Breast epithelium (tissue), 4 donors: ENCODE measurements at regions not wholly inside any gene's neighbourhood (a gene's known extent, or its start where the extent isn't known, plus 50 kb on each side); places are given as distances from the start of the nearest gene placed in this dataset.

Experiments used
- DNase-seq, 2 donors: peaks; one replicate each; pipeline ENCODE4 v3.0.0-alpha.2; 2019; ENCODE audit warnings: low spot score in 2 of 2
- H3K27ac ChIP-seq, 2 donors: fragments of 200-600 bp; sonication (generic) in 1 of 2; one replicate each; pipeline ENCODE4 v1.5.1; 2016 to 2019; ENCODE audit warnings: mild to moderate bottlenecking in 1 of 2
- H3K27me3 ChIP-seq, 2 donors: fragments of 200-600 bp; sonication (generic) in 1 of 2; one replicate each; pipeline versions ENCODE4 v1.5.1 to v1.6.0; 2017 to 2019; ENCODE audit warnings: control low read depth in 1 of 2, mild to moderate bottlenecking in 1 of 2
- H3K36me3 ChIP-seq: fragments of 200-600 bp; one replicate; pipeline ENCODE4 v1.5.1; 2019
- H3K4me1 ChIP-seq, 2 donors: fragments of 200-600 bp; sonication (generic); one replicate each; pipeline ENCODE4 v1.5.1; 2016 to 2019; ENCODE audit warnings: control low read depth in 1 of 2
- H3K4me3 ChIP-seq, 3 donors: fragments of 200-600 bp; sonication (generic); 1 replicate in 2 of 3; 2 replicates in 1 of 3; pipeline ENCODE4 v1.5.1; 2016 to 2019; ENCODE audit warnings: mild to moderate bottlenecking in 3 of 3, moderate library complexity in 2 of 3
- H3K9me3 ChIP-seq, 2 donors: fragments of 200-600 bp; sonication (generic) in 1 of 2; one replicate each; pipeline ENCODE4 v1.5.1; 2016 to 2019; ENCODE audit warnings: control low read depth in 1 of 2
- POLR2A ChIP-seq: fragments of 450-650 bp; IDR thresholded peaks from one replicate; pipeline ENCODE4 v1.6.1; 2016; ENCODE audit warnings: antibody characterized with exemption, mild to moderate bottlenecking, moderate library complexity
- POLR2AphosphoS5 ChIP-seq, 3 donors: sonication (generic); formaldehyde crosslinking; IDR thresholded peaks; one replicate each; pipeline ENCODE4 v1.6.1; 2017; ENCODE audit warnings: antibody characterized with exemption in 3 of 3
- intact Hi-C: fragments of 100-400 bp; cut with DNase I; formaldehyde crosslinking; loops from one replicate; pipeline ENCODE4 v1.15.1; 2023; ENCODE audit warnings: low total_unique reads
- TF ChIP-seq, protein P1 (sequence below), 3 donors: fragments of 450-650 bp; IDR thresholded peaks; one replicate each; pipeline ENCODE4 v1.5.1; 2016 to 2017; ENCODE audit warnings: antibody characterized with exemption in 3 of 3, mild to moderate bottlenecking in 3 of 3, moderate library complexity in 3 of 3

GRCh38 chr6:134819236-134819635 lies 130.7 kb downstream of the ALDH8A1 start:
- no peaks in the 10 kb centered on the region for H3K9me3 ChIP-seq
- no peaks in the 10 kb centered on the region for H3K36me3 ChIP-seq
- no peak overlapping the region for H3K4me3 ChIP-seq
- TF ChIP-seq, protein P1, sequence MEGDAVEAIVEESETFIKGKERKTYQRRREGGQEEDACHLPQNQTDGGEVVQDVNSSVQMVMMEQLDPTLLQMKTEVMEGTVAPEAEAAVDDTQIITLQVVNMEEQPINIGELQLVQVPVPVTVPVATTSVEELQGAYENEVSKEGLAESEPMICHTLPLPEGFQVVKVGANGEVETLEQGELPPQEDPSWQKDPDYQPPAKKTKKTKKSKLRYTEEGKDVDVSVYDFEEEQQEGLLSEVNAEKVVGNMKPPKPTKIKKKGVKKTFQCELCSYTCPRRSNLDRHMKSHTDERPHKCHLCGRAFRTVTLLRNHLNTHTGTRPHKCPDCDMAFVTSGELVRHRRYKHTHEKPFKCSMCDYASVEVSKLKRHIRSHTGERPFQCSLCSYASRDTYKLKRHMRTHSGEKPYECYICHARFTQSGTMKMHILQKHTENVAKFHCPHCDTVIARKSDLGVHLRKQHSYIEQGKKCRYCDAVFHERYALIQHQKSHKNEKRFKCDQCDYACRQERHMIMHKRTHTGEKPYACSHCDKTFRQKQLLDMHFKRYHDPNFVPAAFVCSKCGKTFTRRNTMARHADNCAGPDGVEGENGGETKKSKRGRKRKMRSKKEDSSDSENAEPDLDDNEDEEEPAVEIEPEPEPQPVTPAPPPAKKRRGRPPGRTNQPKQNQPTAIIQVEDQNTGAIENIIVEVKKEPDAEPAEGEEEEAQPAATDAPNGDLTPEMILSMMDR (IDR thresholded peaks at IDR 0.05), result no peak
- TF ChIP-seq POLR2A (no peak), POLR2AphosphoS5 (IDR thresholded peaks at IDR 0.05) (no peak)
- intact Hi-C loops, result no loop called here
- no peak overlapping the region for H3K27ac ChIP-seq
- no peaks in the 10 kb centered on the region for H3K27me3 ChIP-seq
- no peak for DNase-seq
- H3K4me1 ChIP-seq, result no peaks in the 10 kb centered on the region

GRCh38 chr6:134817448-134817847 lies 132.5 kb downstream of the ALDH8A1 start:
- no peak overlapping the region for H3K27ac ChIP-seq
- no peaks in the 10 kb centered on the region for H3K27me3 ChIP-seq
- H3K36me3 ChIP-seq, result no peaks in the 10 kb centered on the region
- intact Hi-C loops, result no loop called here
- H3K4me1 ChIP-seq, result no peaks in the 10 kb centered on the region
- TF ChIP-seq POLR2A (no peak), POLR2AphosphoS5 (IDR thresholded peaks at IDR 0.05) (no peak)
- TF ChIP-seq, protein P1 (IDR thresholded peaks at IDR 0.05), result no peak
- no peak for DNase-seq
- no peak overlapping the region for H3K4me3 ChIP-seq
- H3K9me3 ChIP-seq, result no peaks in the 10 kb centered on the region

GRCh38 chr6:134816780-134817179 lies 133.1 kb downstream of the ALDH8A1 start:
- no peak overlapping the region for H3K4me3 ChIP-seq
- no peak for DNase-seq
- H3K27ac ChIP-seq, result no peak overlapping the region
- H3K27me3 ChIP-seq, result no peaks in the 10 kb centered on the region
- H3K4me1 ChIP-seq, result no peaks in the 10 kb centered on the region
- TF ChIP-seq POLR2A, result no peak
- TF ChIP-seq, protein P1 (IDR thresholded peaks at IDR 0.05), result no peak
- no peak for TF ChIP-seq POLR2AphosphoS5 (IDR thresholded peaks at IDR 0.05)
- intact Hi-C loops, result no loop called here
- H3K36me3 ChIP-seq, result no peaks in the 10 kb centered on the region
- H3K9me3 ChIP-seq, result no peaks in the 10 kb centered on the region

DNA sequence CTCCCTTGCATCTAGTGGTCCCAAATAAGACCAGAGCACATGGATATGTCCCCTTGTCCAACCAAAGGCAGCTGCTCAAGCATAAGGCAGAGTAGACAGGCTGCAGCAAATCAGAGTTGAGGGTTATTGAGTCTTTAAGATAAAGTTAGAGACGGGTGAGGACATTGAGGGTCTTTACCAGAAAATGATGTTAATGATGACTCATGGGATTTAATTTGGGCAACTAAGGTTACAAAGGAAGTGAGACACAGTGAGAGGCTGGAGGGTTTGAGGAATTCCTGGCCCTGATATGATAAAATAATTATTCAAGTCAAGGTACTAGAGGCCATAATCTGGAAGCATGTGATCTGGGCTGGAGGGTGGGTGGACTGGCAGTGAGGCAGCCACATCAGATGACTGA lies 133.6 kb downstream of the ALDH8A1 start:
- DNase-seq, result no peak
- Histone ChIP-seq H3K27me3 (no peaks in the 10 kb centered on the region), H3K27ac (no peak overlapping the region), H3K9me3 (no peaks in the 10 kb centered on the region), H3K36me3 (no peaks in the 10 kb centered on the region), H3K4me1 (no peaks in the 10 kb centered on the region), H3K4me3 (no peak overlapping the region)
- intact Hi-C loops, result no loop called here
- TF ChIP-seq, protein P1 (IDR thresholded peaks at IDR 0.05), result no peak
- TF ChIP-seq POLR2A (no peak), POLR2AphosphoS5 (IDR thresholded peaks at IDR 0.05) (no peak)

- TF ChIP-seq POLR2AphosphoS5 (IDR thresholded peaks at IDR 0.05), result no peak
- TF ChIP-seq, protein P1 (IDR thresholded peaks at IDR 0.05), result no peak
- no peak for TF ChIP-seq POLR2A
- Histone ChIP-seq H3K9me3 (no peaks in the 10 kb centered on the region), H3K4me3 (no peak overlapping the region), H3K27me3 (no peaks in the 10 kb centered on the region), H3K27ac (no peak overlapping the region), H3K4me1 (no peaks in the 10 kb centered on the region), H3K36me3 (no peaks in the 10 kb centered on the region)
- DNase-seq, result no peak
- intact Hi-C loops, result no loop called here
Observed at GRCh38 chr6:134814076-134814695, 135.7 kb downstream of the ALDH8A1 start.
